HG02588 (cell line): ENCODE measurements at regions not wholly inside any gene's neighbourhood (a gene's known extent, or its start where the extent isn't known, plus 50 kb on each side); places are given as distances from the start of the nearest gene placed in this dataset.
"Not testable (repeated sequence)": the region's sequence is repeated elsewhere in the genome, so short reads cannot be mapped to it uniquely, and the experiment has no call there.

Experiments used
- ATAC-seq: cut with Tn5 transposase; IDR thresholded peaks from one replicate; pipeline ENCODE4 v1.9.1; 2021; ENCODE audit warnings: mild to moderate bottlenecking, moderate library complexity; ENCODE audit not compliant: unreplicated experiment

- no peak for ATAC-seq
These were observed 119.0 kb upstream of the ALKAL2 start for GRCh38 chr2:406876-407275.

DNA sequence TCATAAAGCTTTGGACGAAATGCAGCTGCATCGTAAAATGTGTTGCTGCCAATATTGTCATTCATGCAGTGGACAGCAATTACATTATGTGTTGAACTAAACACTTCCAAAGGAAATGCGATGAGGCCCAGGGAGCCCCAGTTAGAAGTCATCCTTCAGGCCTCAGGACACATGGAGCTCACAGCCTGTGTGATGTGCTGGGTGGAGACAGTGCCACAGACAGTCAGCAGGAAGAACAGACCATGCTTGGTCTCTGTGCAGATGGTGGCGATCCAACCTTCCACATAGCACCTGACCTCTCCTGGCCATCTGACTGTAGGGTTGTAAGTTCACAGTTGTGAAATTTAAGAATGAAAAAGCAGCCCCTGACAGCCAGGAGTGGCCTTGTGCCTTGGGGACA lies 118.3 kb upstream of the ALKAL2 start:
- no peak for ATAC-seq

GRCh38 chr2:404581-404980 lies 116.7 kb upstream of the ALKAL2 start:
- ATAC-seq: no peak

DNA sequence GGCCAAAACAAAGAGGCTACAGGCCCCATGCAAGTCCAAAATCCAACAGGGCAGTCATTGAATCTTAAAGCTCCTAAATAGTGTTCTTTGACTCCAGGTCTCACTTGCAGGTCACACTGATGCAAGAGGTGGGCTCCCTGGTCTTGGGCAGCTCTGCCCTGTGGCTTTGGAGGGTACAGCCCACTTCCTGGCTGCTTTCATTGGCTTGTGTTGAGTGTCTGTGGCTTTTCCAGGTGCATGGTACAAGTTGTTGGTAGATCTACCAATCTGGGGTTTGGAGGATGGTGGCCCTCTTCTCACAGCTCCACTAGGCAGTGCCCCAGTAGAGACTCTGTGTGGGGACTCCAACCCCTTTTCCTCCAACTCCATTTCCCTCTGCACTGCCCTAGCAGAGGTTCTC lies 115.8 kb upstream of the ALKAL2 start:
- no peak for ATAC-seq

GRCh38 chr2:402721-403120 lies 114.8 kb upstream of the ALKAL2 start:
- no peak for ATAC-seq

DNA sequence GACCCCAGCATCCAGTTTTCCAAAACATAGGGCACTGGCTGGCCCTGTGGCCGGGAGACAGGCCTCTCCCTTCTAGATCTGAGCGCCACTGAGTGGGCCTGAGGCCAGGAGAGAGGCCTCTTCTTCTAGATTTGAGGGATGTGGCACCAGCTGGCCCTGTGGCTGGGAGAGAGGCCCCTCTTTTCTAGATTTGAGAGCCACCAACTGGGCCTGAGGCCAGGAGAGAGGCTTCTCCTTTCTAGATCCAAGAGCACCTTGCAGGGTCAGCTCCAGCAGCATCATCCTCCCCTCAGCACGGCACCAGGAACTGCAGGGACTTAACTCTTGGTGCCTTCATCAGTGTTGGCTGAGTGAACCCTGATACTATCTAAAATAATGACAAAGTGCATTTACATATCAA lies 114.3 kb upstream of the ALKAL2 start:
- ATAC-seq: no peak

GRCh38 chr2:401019-401679 lies 113.3 kb upstream of the ALKAL2 start:
- ATAC-seq: no peak

- no peak for ATAC-seq
These were observed 110.0 kb upstream of the ALKAL2 start for GRCh38 chr2:397926-398325.

GRCh38 chr2:397521-397920 lies 109.6 kb upstream of the ALKAL2 start:
- no peak for ATAC-seq

GRCh38 chr2:396903-397302 lies 109.0 kb upstream of the ALKAL2 start:
- ATAC-seq: no peak

GRCh38 chr2:395886-396285 lies 108.0 kb upstream of the ALKAL2 start:
- ATAC-seq: no peak

- no peak for ATAC-seq
These were observed 106.1 kb upstream of the ALKAL2 start for GRCh38 chr2:393711-394696.

DNA sequence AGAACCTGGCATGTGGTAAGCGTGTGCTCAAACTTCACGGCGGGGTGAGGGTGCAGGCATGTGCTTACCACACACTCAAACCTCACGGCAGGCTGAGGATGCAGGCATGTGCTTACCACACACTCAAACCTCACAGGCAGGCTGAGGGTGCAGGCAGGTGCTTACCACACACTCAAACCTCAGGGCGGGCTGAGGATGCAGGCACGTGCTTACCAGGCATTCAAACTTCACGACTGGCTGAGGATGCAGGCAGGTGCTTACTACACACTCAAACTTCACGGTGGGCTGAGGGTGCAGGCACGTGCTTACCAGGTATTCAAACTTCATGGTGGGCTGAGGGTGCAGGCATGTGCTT lies 105.0 kb upstream of the ALKAL2 start:
- ATAC-seq: no peak

- ATAC-seq: no peak
These were observed 104.5 kb upstream of the ALKAL2 start for GRCh38 chr2:392181-392925.

GRCh38 chr2:391696-392095 lies 103.8 kb upstream of the ALKAL2 start:
- ATAC-seq: no peak

GRCh38 chr2:390959-391358 lies 103.1 kb upstream of the ALKAL2 start:
- no peak for ATAC-seq

DNA sequence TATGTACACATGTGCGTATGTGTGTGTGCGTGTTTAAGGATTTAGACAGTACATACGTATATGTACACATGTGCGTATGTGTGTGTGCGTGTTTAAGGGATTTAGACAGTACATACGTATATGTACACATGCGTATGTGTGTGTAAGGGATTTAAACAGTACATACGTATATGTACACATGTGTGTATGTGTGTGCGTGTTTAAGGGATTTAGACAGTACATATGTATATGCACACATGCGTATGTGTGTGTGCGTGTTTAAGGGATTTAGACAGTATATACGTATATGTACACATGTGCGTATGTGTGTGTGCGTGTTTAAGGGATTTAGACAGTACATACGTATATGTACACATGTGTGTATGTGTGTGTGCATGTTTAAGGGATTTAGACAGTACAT lies 102.1 kb upstream of the ALKAL2 start:
- not testable (repeated sequence) for ATAC-seq

GRCh38 chr2:388752-389151 lies 100.9 kb upstream of the ALKAL2 start:
- not testable (repeated sequence) for ATAC-seq

GRCh38 chr2:387980-388421 lies 100.1 kb upstream of the ALKAL2 start:
- ATAC-seq: no peak

DNA sequence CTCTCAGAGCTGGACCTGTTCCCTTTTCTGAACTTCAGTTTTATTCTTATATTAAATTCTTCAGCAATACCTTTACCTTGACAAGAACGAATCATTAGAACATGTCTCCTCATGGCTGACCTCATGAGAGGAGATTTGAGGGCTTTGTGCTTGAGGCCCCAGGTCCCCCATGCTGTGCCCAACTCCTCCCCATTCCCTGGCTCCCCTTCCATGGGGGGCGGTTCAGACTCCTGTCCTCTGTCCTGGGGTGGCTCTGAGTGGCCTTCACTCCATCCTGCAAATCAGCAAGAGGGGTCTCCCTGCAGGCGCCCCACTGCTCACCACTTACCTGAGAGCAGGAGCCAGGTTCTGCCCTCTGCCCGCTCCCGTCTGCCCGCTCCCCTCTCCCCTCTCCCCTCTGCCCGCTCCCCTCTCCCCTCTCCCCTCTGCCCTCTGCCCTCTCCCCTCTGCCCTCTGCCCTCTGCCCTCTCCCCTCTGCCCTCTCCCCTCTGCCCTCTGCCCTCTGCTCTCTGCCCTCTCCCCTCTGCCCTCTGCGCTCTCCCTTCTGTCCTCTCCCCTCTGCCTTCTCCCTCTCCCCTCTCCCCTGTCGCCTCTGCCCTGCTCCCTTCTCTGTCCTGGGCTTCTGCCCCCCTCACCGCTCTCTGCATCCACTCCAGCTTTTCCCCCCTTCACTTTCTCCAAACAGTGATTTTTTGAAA lies 98.7 kb upstream of the ALKAL2 start:
- no peak for ATAC-seq

DNA sequence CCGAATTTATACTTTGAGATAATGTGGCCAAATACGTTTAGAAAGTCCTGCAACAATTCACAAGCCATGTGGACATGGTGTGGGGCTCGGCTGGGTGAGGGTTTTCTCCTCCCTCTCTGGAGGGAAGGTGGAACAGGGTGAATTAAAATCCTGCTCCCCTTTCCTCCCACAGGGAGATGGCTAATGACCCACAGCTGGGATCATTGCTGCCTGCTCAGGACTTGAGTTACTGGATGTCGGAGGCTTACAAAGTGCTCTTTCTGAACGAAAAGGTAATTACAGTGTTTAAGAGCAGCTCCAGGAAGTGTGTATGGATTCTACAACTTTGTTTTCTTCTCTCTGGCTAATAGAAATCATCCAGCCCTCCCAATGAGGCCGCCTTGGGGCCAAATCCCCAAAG lies 97.9 kb upstream of the ALKAL2 start:
- ATAC-seq: no peak
